ENCODE measurements at regions not wholly inside any gene's neighbourhood (a gene's known extent, or its start where the extent isn't known, plus 50 kb on each side); places are given as distances from the start of the nearest gene placed in this dataset.

- no peak overlapping the region for H3K4me3 ChIP-seq
- intact Hi-C loops (cut with DNase I) = no loop called here
- DNase-seq (no peak), ATAC-seq (no peak)
- H3K9me3 ChIP-seq = peaks cover under 1% of the 10 kb centered on the region
- no peaks in the 10 kb centered on the region for H3K36me3 ChIP-seq (ENCODE audit: insufficient read depth in 1 of 2, low read depth in 1 of 2)
- H3K4me1 ChIP-seq = no peaks in the 10 kb centered on the region
- no peak for TF ChIP-seq CTCF (IDR thresholded peaks at IDR 0.05)
- H3K27ac ChIP-seq = no peak overlapping the region
- no peaks in the 10 kb centered on the region for H3K27me3 ChIP-seq (ENCODE audit: insufficient read depth in 3 of 3, low read length in 2 of 3)
- 41 to 58% (median 44%) methylated on average over 4 of the region's 4 CpGs for WGBS, 3 donors
Observed at GRCh38 chr22:19654338-19654987, 59.8 kb upstream of the SEPTIN5 start.

- Histone ChIP-seq H3K36me3 (ENCODE audit: insufficient read depth in 1 of 2, low read depth in 1 of 2) (no peaks in the 10 kb centered on the region), H3K27ac (no peak overlapping the region), H3K9me3 (no peaks in the 10 kb centered on the region), H3K27me3 (ENCODE audit: insufficient read depth in 3 of 3, low read length in 2 of 3) (no peaks in the 10 kb centered on the region), H3K4me3 (no peak overlapping the region), H3K4me1 (no peaks in the 10 kb centered on the region)
- 79 to 89% (median 84%) methylated on average over 5 of the region's 5 CpGs for WGBS, 3 donors
- no peak for TF ChIP-seq CTCF (IDR thresholded peaks at IDR 0.05)
- ATAC-seq (no peak), DNase-seq (no peak)
- intact Hi-C loops (cut with DNase I) = no loop called here
Observed at GRCh38 chr22:19655399-19655798, 58.9 kb upstream of the SEPTIN5 start.

- H3K4me1 ChIP-seq = no peaks in the 10 kb centered on the region
- no peaks in the 10 kb centered on the region for H3K27me3 ChIP-seq (ENCODE audit: insufficient read depth in 3 of 3, low read length in 2 of 3)
- no peak for DNase-seq
- no peak overlapping the region for H3K27ac ChIP-seq
- H3K4me3 ChIP-seq = no peak overlapping the region
- intact Hi-C loops (cut with DNase I) = no loop called here
- ATAC-seq = no peak
- 93 to 96% (median 95%) methylated on average over 21 of the region's 21 CpGs for WGBS, 3 donors
- TF ChIP-seq CTCF (IDR thresholded peaks at IDR 0.05) = no peak
- H3K9me3 ChIP-seq = no peaks in the 10 kb centered on the region
- no peaks in the 10 kb centered on the region for H3K36me3 ChIP-seq (ENCODE audit: insufficient read depth in 1 of 2, low read depth in 1 of 2)
Observed at GRCh38 chr22:19656541-19657251, 57.6 kb upstream of the SEPTIN5 start.

GRCh38 chr22:19657252-19658056 lies 56.8 kb upstream of the SEPTIN5 start:
- no peaks in the 10 kb centered on the region for H3K27me3 ChIP-seq (ENCODE audit: insufficient read depth in 3 of 3, low read length in 2 of 3)
- no peaks in the 10 kb centered on the region for H3K4me1 ChIP-seq
- no peak for DNase-seq
- H3K36me3 ChIP-seq (ENCODE audit: insufficient read depth in 1 of 2, low read depth in 1 of 2) = no peaks in the 10 kb centered on the region
- H3K9me3 ChIP-seq = no peaks in the 10 kb centered on the region
- intact Hi-C loops (cut with DNase I) = no loop called here
- H3K4me3 ChIP-seq = no peak overlapping the region
- WGBS, 3 donors = 97 to 99% (median 98%) methylated on average over 8 of the region's 8 CpGs
- H3K27ac ChIP-seq = no peak overlapping the region
- TF ChIP-seq CTCF (IDR thresholded peaks at IDR 0.05) = no peak
- no peak for ATAC-seq
